NT2/D1 (cell line): ENCODE measurements at regions not wholly inside any gene's neighbourhood (a gene's known extent, or its start where the extent isn't known, plus 50 kb on each side); places are given as distances from the start of the nearest gene placed in this dataset.

Source experiments
- SUZ12 ChIP-seq: IDR thresholded peaks from 2 replicates; pipeline ENCODE4 v1.6.1; 2011; ENCODE audit not compliant: insufficient read length, insufficient read depth; ENCODE audit errors: extremely low read depth
- YY1 ChIP-seq: IDR thresholded peaks from 2 replicates; pipeline ENCODE4 v1.6.1; 2011; ENCODE audit not compliant: insufficient read length, insufficient read depth

DNA sequence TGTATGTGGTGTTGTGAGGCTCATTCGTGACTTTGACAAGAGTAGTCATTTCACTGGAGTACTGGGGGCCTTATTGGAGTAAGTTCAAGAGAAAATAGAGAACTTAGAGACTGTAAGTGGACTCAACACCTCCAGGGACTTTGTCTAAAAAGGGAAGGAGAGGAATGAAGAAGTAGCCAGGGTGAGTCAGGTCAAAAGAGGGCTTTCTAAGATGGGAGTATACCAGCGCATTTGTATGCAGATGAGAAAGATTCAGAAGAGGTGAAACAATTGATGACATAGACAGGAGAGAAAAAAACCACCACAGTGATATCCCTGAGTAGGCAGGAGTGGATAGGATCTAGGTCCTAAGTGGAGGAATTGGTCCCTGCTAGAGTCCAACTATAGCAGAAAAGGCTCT is 246.8 kb downstream of the IKZF2 start:
- TF ChIP-seq SUZ12 (no peak), YY1 (no peak)
